ENCODE measurements at regions not wholly inside any gene's neighbourhood (a gene's known extent, or its start where the extent isn't known, plus 50 kb on each side); places are given as distances from the start of the nearest gene placed in this dataset.
"Not testable (repeated sequence)": the region's sequence is repeated elsewhere in the genome, so short reads cannot be mapped to it uniquely, and the experiment has no call there.

GRCh38 chrX:131843987-131844386, 179.1 kb upstream of the STK26 start:
- Histone ChIP-seq H3K4me3 (no peak overlapping the region), H3K9me3 (no peaks in the 10 kb centered on the region), H3K4me1 (no peaks in the 10 kb centered on the region), H3K27me3 (no peaks in the 10 kb centered on the region), H3K36me3 (no peaks in the 10 kb centered on the region), H3K27ac (no peak overlapping the region)
- TF ChIP-seq POLR2A (IDR thresholded peaks at IDR 0.05), result no peak
- TF ChIP-seq, protein P1, sequence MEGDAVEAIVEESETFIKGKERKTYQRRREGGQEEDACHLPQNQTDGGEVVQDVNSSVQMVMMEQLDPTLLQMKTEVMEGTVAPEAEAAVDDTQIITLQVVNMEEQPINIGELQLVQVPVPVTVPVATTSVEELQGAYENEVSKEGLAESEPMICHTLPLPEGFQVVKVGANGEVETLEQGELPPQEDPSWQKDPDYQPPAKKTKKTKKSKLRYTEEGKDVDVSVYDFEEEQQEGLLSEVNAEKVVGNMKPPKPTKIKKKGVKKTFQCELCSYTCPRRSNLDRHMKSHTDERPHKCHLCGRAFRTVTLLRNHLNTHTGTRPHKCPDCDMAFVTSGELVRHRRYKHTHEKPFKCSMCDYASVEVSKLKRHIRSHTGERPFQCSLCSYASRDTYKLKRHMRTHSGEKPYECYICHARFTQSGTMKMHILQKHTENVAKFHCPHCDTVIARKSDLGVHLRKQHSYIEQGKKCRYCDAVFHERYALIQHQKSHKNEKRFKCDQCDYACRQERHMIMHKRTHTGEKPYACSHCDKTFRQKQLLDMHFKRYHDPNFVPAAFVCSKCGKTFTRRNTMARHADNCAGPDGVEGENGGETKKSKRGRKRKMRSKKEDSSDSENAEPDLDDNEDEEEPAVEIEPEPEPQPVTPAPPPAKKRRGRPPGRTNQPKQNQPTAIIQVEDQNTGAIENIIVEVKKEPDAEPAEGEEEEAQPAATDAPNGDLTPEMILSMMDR (IDR thresholded peaks at IDR 0.05), result no peak
- no peak for DNase-seq

- Histone ChIP-seq H3K4me1 (no peaks in the 10 kb centered on the region), H3K27ac (no peak overlapping the region), H3K9me3 (no peaks in the 10 kb centered on the region), H3K36me3 (no peaks in the 10 kb centered on the region), H3K4me3 (no peak overlapping the region), H3K27me3 (no peaks in the 10 kb centered on the region)
- no peak for DNase-seq
- TF ChIP-seq POLR2A (IDR thresholded peaks at IDR 0.05), result no peak
- TF ChIP-seq, protein P1 (IDR thresholded peaks at IDR 0.05), result no peak
These were observed 177.9 kb upstream of the STK26 start for GRCh38 chrX:131845201-131845600.

DNA sequence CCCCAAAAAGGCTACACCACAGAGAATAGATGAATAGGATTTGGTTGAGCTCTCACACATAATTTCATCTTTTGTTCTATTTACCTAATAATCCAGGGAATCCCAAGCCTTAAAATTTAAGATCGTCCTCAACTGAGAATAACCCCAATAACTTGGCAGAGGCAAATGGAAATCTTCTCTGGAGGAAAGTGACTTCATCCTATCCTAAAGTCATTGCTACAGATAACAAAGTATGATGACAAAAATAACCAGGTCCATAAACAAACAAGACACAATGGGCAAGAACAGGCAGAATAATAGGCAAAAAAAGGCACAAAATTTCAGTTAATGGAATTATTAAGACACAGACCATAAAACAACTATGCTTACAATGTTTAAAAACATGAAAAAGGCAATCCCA, 177.3 kb upstream of the STK26 start:
- H3K27me3 ChIP-seq, result no peaks in the 10 kb centered on the region
- H3K36me3 ChIP-seq, result no peaks in the 10 kb centered on the region
- no peaks in the 10 kb centered on the region for H3K4me1 ChIP-seq
- no peaks in the 10 kb centered on the region for H3K9me3 ChIP-seq
- no peak for TF ChIP-seq POLR2A (IDR thresholded peaks at IDR 0.05)
- TF ChIP-seq, protein P1 (IDR thresholded peaks at IDR 0.05), result no peak
- no peak overlapping the region for H3K27ac ChIP-seq
- H3K4me3 ChIP-seq, result no peak overlapping the region
- no peak for DNase-seq

DNA sequence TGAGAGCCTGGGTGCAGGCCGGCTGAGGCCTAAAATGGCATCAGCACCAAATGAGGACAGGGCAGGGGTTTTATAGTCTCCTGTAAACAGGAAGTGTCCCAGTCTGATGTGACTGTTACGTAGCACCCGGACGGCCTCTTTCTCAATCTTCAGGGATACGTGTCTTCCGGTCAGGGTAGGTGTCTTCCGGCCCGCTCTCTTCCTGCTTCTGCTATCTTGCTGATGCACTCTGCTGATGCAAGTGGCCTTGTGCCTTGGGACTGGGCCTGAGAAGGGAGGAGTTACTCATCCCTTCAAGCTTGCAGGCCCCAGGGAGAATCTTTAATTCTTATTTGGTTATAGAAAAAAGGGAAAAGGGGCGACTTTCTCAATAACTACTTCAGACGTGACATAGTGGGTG, 172.1 kb upstream of the STK26 start:
- not testable (repeated sequence) for H3K27me3 ChIP-seq, H3K4me3 ChIP-seq, DNase-seq, H3K9me3 ChIP-seq, H3K36me3 ChIP-seq, H3K27ac ChIP-seq, H3K4me1 ChIP-seq

GRCh38 chrX:131853440-131853839, 169.7 kb upstream of the STK26 start:
- H3K4me3 ChIP-seq, result no peak overlapping the region
- TF ChIP-seq, protein P1 (IDR thresholded peaks at IDR 0.05), result no peak
- no peak for TF ChIP-seq POLR2A (IDR thresholded peaks at IDR 0.05)
- no peaks in the 10 kb centered on the region for H3K27me3 ChIP-seq
- H3K4me1 ChIP-seq, result no peaks in the 10 kb centered on the region
- no peaks in the 10 kb centered on the region for H3K9me3 ChIP-seq
- no peak for DNase-seq
- no peak overlapping the region for H3K27ac ChIP-seq
- H3K36me3 ChIP-seq, result no peaks in the 10 kb centered on the region

DNA sequence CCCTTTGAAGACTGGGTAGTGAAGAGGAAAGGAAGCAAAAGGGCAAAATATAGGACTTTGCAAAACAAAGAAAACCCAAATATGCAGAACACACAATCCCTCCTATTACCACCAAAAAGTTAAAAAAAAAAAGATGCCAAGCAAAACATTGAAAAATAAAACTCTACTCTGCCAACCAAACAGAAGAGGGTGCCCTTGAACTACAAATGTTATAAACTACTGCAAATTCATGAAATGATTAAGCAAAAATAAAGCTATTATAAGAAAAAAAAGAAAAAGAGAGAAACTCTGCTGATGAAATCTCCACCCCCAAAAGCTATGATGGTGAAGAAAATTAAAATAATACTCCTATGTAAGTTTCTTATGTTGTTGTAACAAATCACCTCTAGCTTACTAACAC, 168.5 kb upstream of the STK26 start:
- TF ChIP-seq POLR2A (IDR thresholded peaks at IDR 0.05), result no peak
- TF ChIP-seq, protein P1 (IDR thresholded peaks at IDR 0.05), result no peak
- DNase-seq, result no peak
- no peaks in the 10 kb centered on the region for H3K36me3 ChIP-seq

More for the DNA sequence above, 168.5 kb upstream of the STK26 start:
- Histone ChIP-seq H3K27me3 (no peaks in the 10 kb centered on the region), H3K27ac (no peak overlapping the region), H3K9me3 (no peaks in the 10 kb centered on the region), H3K4me1 (no peaks in the 10 kb centered on the region), H3K4me3 (no peak overlapping the region)
